ENCODE measurements at regions not wholly inside any gene's neighbourhood (a gene's known extent, or its start where the extent isn't known, plus 50 kb on each side); places are given as distances from the start of the nearest gene placed in this dataset.

DNA sequence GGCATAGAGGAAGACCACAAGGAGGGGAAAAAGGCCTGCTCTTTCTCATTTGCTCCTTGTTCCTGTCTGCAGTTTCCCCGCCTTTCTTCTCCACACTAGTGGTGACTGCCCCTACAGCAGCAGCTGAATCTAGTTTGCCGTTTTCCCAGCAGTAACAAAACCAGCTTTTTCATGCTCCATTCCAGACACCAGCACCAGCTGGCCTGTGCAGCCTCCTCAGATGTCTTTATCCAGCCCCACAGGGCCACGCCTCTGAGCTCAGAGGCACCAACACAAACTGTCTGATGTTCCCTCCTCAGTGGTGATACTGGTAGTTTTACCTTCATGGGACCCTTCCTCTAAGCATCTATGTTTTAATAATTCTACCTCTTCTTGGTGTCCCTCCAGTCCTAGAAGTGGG, 70.4 kb upstream of the SLC24A3 start:
- TF ChIP-seq CTCF (IDR thresholded peaks at IDR 0.05), result no peak
- 57 to 69% (median 67%) methylated on average over 3 of the region's 3 CpGs for WGBS, 3 donors
- Histone ChIP-seq H3K4me1 (no peaks in the 10 kb centered on the region), H3K9me3 (no peaks in the 10 kb centered on the region), H3K4me3 (no peak overlapping the region), H3K36me3 (ENCODE audit: insufficient read depth in 1 of 2, low read depth in 1 of 2) (no peaks in the 10 kb centered on the region), H3K27ac (no peak overlapping the region), H3K27me3 (ENCODE audit: insufficient read depth in 3 of 3, low read length in 2 of 3) (no peaks in the 10 kb centered on the region)
- ATAC-seq, result no peak
- DNase-seq, result no peak
- intact Hi-C loops (cut with DNase I), result no loop called here

GRCh38 chr20:19143890-19144289, 68.6 kb upstream of the SLC24A3 start:
- Histone ChIP-seq H3K4me3 (no peak overlapping the region), H3K27ac (no peak overlapping the region), H3K4me1 (no peaks in the 10 kb centered on the region), H3K27me3 (ENCODE audit: insufficient read depth in 3 of 3, low read length in 2 of 3) (no peaks in the 10 kb centered on the region), H3K36me3 (ENCODE audit: insufficient read depth in 1 of 2, low read depth in 1 of 2) (no peaks in the 10 kb centered on the region), H3K9me3 (no peaks in the 10 kb centered on the region)
- intact Hi-C loops (cut with DNase I), result no loop called here
- ATAC-seq, result no peak
- DNase-seq, result no peak
- TF ChIP-seq CTCF (IDR thresholded peaks at IDR 0.05), result no peak
- 87 to 91% (median 91%) methylated on average over 2 of the region's 2 CpGs for WGBS, 3 donors

DNA sequence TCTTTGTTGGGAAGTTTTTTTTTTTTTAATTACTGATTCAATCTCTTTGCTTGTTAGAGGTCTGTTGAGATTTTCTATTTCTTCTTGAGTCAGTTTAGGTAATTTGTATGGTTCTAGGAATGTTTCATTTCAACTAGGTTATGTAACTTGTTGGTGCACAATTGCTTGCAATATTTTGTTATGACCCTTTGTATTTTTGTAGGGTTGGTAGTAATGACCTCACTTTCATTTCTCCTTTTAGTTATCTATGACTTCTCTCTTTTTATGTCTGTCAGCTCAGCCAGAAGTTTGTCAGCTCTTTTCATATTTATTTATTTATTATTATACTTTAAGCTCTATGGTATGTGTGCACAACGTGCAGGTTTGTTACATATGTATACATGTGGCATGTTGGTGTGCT, 51.1 kb upstream of the SLC24A3 start:
- H3K27me3 ChIP-seq (ENCODE audit: insufficient read depth in 3 of 3, low read length in 2 of 3), result no peaks in the 10 kb centered on the region
- H3K4me3 ChIP-seq, result no peak overlapping the region
- 96 to 100% (median 97%) methylated on average over 1 of the region's 1 CpG for WGBS, 3 donors
- no peak for TF ChIP-seq CTCF (IDR thresholded peaks at IDR 0.05)
- intact Hi-C loops (cut with DNase I), result no loop called here
- DNase-seq, result no peak
- H3K27ac ChIP-seq, result no peak overlapping the region
- no peak for ATAC-seq
- no peaks in the 10 kb centered on the region for H3K4me1 ChIP-seq
- no peaks in the 10 kb centered on the region for H3K9me3 ChIP-seq
- no peaks in the 10 kb centered on the region for H3K36me3 ChIP-seq (ENCODE audit: insufficient read depth in 1 of 2, low read depth in 1 of 2)
